ENCODE measurements at regions not wholly inside any gene's neighbourhood (a gene's known extent, or its start where the extent isn't known, plus 50 kb on each side); places are given as distances from the start of the nearest gene placed in this dataset.

DNA sequence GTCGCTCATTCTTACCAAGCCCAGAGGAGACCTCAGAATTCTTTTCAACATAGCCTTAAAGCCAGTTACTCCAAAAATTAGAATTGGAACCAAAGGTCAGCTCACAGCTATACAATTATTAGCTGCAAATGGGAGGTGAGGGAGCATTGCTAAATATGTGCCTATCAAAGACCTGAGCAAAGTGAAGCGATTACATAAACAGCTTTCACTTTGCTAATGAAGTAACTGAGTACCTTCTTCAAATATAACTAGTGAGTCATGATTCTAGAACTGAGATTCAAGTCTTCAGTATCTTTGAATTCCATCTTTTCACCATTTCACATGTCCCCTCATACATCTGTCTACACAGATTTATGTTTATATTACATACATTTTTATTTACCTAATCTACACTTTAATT, 122.6 kb downstream of the P2RY1 start:
- DNase-seq (ENCODE audit: low spot score), result no peak

DNA sequence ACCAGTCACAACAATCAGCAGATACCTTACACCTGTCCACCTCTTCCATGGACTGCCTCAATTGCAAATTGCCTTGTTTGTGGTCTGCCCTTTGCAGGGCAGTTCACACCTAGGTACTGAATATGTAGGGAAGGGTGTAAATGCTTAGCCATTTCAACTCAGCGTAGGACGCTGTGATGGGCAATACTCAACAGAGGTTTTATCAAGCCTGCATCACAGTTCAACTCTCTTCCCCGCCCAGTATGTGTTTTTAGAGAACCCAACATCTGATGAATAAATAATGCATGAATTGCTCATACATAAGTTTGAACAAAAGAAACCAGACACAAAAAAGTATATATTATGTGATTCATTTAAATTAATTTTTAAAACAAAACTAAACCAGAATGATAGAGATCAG, 124.4 kb downstream of the P2RY1 start:
- no peak for DNase-seq (ENCODE audit: low spot score)

- no peak for DNase-seq (ENCODE audit: low spot score)
Measured at GRCh38 chr3:152960684-152961083, 125.8 kb downstream of the P2RY1 start.

DNA sequence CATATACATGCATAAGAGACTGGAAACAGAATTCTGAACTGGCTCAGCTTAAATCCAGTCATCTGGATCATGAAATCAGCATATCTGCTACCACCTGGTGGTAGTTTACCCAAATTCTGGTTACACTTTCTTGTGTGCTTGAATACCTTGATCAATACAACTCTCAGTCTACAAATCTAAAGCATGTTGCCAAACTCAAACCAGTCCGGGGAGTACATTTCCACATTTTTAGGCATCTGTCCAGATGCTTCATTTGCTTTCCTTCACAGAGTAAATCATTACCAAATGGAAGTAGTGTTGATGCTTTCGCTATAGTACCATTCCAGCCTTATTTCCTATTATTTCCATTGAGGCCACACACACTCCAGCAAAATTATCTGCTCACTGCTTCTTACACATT, 126.4 kb downstream of the P2RY1 start:
- no peak for DNase-seq (ENCODE audit: low spot score)

- no peak for DNase-seq (ENCODE audit: low spot score)
Measured at GRCh38 chr3:152964911-152965609, 130.1 kb downstream of the P2RY1 start.

DNA sequence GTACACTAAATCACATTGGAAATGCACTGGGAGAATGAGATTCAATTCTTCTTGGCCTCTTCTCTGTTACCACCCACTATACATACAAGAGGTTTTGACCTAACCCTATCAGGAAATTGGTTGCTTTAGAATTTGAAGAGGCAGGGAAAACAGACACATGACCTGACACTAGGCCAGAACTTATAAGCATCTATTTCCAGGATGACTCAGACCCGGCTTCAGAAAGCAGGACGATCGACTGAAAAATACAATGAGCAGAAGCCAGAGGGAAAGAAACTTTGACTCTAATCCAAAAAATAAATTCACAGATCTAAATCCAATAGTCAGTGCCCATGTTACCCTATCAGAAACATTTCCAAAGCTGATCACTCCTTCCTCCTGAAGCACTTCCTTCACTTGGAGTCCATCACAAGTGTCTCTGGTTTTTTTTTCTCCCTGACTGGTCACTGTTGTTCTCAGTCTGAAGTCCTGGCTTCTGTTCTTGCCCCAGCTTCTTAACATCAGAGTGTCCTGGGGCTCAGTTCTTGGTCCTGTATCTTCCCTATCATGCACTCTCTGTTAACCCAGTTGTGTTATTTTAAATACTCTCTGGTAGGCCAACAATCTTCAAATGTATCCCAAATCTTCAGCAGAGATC, 133.6 kb downstream of the P2RY1 start:
- DNase-seq (ENCODE audit: low spot score), result no peak

DNA sequence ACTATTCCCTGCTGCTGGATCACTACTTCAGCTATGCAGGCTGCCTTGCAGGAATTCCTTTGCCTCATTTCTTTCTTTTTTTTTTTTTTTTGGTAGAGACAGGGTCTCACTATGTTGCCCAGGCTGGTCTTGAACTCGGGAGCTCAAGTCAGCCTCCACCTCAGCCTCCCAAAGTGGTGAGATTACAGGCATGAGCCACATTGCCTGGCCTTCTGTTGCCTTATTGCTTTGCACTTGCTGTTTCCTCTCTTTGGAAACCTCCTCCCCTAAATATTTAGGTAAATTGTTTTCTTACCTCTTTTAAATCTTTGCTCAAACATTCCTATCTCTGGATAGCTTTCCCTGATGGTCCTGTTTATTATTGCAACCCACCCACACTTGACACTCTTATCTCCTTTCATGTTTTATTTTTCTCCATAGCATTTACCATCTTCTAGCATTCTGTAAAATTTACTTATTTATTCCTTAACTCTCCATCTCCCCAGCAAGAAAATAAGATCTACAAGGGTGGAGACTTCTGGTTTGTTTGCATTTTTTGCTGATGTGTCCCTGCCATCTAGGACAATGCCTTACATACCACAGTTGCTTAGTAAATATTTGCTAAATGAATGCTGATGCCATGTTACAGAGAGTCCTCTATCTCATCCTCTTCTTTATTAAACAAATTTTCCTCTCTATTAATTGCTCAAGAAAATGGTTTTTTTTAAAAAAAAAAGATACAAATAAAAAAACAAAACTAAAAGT, 134.8 kb downstream of the P2RY1 start:
- no peak for DNase-seq (ENCODE audit: low spot score)

DNA sequence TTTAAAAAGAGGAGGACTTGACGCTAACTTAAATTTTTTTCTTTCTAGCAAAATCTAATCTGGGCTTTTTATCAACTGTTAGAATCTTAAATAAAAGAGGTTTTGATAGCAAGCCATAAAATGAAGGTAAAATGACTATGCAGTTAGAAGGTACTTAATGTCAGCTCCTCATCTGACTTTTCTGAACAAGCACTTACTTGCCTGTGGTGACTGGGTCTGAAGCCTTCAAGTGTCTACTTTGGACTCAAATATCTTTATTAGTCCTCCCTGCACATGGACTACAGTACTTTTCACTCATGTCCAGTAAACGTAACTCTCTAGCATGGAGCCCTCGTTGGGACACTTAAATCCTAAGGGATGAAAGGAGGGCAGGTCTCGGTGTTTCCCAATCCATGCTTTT, 135.9 kb downstream of the P2RY1 start:
- no peak for DNase-seq (ENCODE audit: low spot score)

DNA sequence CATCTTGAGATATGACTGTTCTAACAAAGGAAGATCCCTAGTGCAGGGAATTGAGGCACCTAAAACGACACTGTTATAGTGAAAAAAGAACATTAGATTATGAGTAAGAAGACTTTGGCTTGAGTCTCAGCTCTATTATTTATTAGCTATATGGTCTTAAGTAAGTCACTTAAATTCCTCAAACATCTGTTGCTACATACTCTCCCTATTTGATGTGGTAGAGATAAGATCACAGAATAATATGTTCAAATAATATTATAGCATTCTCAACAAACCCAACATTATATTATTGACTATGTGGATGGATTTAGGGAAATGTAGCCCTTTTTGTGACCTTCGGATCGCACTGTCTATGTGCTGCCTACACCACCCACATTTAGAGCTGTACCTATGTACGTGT, 136.9 kb downstream of the P2RY1 start:
- DNase-seq (ENCODE audit: low spot score), result no peak

DNA sequence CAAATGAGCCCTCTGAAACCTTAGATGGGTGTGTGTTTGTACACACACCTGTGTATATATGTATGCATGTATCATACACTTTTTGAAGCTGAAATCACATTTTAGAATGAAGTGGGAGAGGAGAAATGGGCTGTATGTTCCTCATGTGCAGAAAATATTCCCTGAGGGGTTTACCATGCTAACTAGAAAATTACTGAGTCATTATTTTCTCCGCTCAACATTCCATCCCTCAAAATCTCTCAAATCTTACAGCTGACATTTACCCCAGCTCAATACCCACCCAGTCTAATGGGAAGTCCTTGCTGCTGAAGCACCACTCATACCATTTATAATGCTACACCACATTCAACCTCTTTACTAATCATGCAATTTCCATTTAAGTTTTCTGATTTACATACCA, 138.6 kb downstream of the P2RY1 start:
- DNase-seq (ENCODE audit: low spot score), result no peak

GRCh38 chr3:152976239-152976638, 141.3 kb downstream of the P2RY1 start:
- DNase-seq (ENCODE audit: low spot score), result no peak

DNA sequence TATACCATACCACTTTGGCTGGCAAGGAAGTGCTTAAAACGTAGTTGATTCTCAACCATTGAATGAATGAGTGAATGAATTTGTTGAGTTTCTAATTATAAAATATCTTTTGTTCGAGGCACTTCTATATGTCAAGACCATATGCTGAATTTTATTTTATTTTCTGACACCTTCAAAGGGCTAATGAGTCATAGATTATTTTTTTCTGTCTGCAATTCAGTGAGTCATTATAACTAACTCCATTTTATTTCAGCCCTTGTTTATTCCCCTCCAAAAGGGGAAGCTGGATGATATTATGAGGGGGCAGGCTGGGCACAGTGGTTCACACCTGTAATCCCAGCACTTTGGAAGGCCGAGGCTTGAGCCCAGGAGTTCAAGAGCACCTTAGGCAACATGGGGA, 142.4 kb downstream of the P2RY1 start:
- DNase-seq (ENCODE audit: low spot score), result no peak

DNA sequence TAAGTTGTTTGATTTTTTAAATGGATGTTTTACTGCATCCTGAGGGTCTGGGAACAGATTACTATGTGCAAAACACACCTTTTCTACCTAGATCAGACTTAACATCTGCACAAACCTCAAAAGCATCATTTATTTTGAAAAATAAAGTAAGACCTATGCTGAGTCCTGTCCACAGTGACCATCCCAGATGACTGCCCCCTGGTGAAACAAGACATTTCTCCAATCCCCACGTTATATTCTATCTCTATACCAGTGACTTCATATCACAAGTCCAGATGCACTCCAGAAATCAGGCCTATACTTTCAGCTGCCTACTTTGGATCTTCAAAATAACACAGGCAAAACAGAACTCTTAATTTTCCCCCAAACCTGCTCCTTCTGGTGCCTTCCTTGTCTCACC, 143.2 kb downstream of the P2RY1 start:
- no peak for DNase-seq (ENCODE audit: low spot score)

DNA sequence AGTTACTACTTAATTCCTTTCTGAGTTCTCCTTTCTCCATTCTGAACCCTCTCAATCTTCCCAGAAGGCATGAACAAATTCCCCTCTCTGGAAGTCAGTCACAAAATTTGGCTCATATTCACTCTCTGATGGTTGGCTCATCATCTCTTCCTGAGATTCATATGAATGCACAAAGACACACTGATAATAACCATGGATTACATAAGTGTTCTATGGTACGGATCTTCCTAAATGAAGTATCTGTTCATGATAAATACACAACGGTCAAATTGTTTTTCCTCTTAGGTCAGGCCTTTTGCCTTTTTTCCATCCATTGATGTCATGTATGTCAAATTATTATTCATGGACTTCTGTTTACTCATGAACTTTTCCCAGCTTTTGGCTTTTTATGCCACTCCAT, 162.6 kb downstream of the P2RY1 start:
- no peak for DNase-seq (ENCODE audit: low spot score)

DNA sequence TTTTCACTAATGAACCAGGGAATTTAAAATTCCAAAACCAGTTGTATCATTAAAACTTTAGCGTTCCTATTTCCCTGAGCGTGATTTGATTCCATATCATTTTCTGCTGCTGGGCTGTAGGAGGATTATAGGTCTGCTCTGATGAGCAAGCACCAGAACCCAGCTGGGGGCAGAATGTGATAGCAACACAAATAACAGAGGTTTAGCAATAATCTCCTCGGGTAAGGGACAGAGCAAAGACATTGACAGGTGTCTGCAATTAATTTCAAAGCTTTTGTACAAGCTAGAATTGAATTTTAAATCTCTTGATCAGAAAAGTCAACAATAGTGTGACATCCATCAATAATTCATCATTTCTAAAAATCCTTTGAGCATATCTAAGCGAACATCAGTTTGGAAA, 163.4 kb upstream of the RAP2B start:
- DNase-seq (ENCODE audit: low spot score), result no peak

DNA sequence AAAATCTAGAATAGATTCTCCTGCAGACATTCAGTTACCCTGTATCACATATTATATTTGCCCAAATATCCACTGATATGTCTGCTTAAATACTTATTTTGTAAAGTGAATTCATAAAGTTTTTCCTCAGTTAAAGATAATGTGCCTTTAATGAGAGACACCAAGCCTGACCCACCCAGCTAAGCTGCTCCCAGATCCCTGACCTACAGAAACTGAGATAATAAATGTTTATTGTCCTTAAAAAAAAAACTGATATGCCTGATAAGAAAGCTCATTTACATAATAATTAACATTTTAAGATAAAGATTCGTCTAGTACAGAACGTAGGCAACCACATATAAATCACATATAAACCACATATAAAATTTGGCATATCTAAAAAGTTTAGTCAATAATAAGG, 161.7 kb upstream of the RAP2B start:
- DNase-seq (ENCODE audit: low spot score), result no peak

DNA sequence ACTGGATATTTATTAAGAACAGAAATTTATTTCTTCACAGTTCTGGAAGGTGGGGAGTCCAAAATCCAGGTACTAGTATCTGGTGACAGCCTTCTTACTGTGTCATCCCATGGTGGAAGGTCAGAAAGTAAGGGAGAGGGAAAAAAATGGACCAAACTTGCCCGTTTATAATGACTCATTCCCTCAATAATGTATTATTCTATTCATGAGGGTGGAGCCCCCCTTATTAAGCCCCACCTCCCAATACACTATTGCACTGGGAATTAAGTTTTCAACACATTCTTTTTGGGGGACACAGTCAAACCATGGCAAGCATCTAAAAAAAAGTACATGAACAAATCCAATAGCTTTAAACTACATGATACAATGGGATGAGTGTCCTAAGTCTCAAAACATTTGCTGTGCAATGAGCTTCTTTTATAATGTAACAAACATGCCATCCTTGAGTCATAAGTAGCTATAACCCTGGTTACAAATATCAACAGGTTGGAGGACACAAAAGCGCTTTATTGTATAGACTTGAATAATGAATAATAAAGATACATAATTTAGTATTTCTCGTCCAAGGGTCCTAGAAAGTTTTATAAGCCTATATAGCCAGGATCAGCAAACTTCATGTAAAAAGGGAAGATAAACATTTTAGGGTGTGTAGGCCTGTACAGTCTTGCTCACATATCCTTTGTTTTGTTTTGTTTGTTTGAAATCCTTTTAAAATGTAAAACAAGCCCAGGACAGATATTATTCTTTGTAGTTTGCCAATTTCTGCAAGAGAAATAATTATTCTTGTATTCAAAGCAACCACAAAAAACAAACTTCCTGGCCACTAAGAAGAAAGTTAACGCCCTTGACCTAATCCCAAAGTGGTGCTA, 160.6 kb upstream of the RAP2B start:
- DNase-seq (ENCODE audit: low spot score), result no peak

DNA sequence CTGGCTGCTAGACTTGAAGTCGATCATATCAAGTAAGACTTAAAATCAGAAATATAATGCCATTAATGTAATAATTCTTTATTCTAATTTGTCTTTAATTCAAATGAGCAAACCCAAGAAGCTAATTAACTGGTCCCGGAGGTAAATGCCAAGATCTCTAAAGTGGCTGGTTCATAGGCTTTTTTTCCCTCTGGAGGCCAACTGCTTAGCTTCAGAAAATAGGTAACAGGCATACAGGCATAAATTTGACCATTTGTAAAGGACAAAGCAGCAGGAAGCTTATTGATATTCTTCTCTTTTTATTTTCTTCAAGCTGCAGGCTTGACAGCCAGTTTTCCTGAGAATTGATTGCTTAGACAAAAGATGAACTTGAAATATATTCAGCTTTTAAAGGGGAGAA, 158.6 kb upstream of the RAP2B start:
- no peak for DNase-seq (ENCODE audit: low spot score)

- no peak for DNase-seq (ENCODE audit: low spot score)
Measured at GRCh38 chr3:153003862-153004261, 158.2 kb upstream of the RAP2B start.

- DNase-seq (ENCODE audit: low spot score), result no peak
Measured at GRCh38 chr3:153008226-153008625, 153.8 kb upstream of the RAP2B start.

GRCh38 chr3:153023896-153024295, 138.1 kb upstream of the RAP2B start:
- no peak for DNase-seq (ENCODE audit: low spot score)

DNA sequence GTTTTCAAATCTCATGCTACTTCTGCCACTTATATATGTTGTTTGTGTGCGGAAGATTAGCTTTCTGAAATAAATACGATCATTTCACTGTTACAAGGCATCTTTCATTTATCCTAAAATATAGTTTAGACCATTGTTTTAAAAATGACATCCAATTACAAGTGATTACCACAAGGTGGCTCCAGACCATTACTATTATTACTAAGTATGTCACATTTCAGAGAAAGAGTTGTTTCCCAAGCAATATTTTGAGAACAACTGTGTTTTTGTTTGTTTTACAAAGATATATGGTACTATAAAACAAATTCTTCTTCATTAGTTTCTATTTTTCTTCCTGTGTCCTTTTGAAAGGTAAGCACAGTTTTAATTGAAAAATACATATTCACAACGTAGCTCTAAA, 136.0 kb upstream of the RAP2B start:
- no peak for DNase-seq (ENCODE audit: low spot score)

Measured in left forelimb (tissue), 1 donor.